Panc1 (cell line): ENCODE measurements at regions not wholly inside any gene's neighbourhood (a gene's known extent, or its start where the extent isn't known, plus 50 kb on each side); places are given as distances from the start of the nearest gene placed in this dataset.

Source experiments
- POLR2AphosphoS5 ChIP-seq: IDR thresholded peaks from 2 replicates; pipeline ENCODE4 v1.6.1; 2012; ENCODE audit warnings: mild to moderate bottlenecking, low read depth, low read length, moderate library complexity
- SIN3A ChIP-seq: IDR thresholded peaks from 2 replicates; pipeline ENCODE4 v1.6.1; 2012; ENCODE audit warnings: low read depth, mild to moderate bottlenecking, low read length, moderate library complexity, borderline replicate concordance; ENCODE audit not compliant: insufficient read depth
- TF ChIP-seq, protein P1 (sequence below): fragments of 450-650 bp; IDR thresholded peaks from 2 replicates; pipeline ENCODE4 v1.5.1; 2017; ENCODE audit warnings: mild to moderate bottlenecking

DNA sequence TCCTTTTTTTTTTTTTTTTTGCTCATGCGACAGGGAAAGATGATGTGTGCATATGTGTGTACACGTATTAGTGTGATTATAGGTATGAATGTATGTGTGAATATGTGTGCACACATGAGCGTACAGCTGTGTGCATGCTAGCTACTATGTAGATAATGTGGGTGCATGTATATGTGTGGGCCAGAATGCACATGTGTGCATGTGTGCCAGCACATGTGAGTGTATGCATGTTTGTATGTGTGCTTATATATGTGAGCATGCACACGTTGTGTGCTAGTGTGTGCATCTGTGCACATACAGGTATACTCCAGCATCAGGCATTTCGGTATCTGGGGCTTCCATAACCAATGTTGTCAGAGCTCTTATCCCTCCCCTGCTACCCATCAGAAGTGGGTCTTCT is 541.1 kb downstream of the AACS start:
- TF ChIP-seq SIN3A (no peak), POLR2AphosphoS5 (no peak)
- TF ChIP-seq, protein P1, sequence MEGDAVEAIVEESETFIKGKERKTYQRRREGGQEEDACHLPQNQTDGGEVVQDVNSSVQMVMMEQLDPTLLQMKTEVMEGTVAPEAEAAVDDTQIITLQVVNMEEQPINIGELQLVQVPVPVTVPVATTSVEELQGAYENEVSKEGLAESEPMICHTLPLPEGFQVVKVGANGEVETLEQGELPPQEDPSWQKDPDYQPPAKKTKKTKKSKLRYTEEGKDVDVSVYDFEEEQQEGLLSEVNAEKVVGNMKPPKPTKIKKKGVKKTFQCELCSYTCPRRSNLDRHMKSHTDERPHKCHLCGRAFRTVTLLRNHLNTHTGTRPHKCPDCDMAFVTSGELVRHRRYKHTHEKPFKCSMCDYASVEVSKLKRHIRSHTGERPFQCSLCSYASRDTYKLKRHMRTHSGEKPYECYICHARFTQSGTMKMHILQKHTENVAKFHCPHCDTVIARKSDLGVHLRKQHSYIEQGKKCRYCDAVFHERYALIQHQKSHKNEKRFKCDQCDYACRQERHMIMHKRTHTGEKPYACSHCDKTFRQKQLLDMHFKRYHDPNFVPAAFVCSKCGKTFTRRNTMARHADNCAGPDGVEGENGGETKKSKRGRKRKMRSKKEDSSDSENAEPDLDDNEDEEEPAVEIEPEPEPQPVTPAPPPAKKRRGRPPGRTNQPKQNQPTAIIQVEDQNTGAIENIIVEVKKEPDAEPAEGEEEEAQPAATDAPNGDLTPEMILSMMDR: no peak
